ENCODE measurements at regions not wholly inside any gene's neighbourhood (a gene's known extent, or its start where the extent isn't known, plus 50 kb on each side); places are given as distances from the start of the nearest gene placed in this dataset.

DNA sequence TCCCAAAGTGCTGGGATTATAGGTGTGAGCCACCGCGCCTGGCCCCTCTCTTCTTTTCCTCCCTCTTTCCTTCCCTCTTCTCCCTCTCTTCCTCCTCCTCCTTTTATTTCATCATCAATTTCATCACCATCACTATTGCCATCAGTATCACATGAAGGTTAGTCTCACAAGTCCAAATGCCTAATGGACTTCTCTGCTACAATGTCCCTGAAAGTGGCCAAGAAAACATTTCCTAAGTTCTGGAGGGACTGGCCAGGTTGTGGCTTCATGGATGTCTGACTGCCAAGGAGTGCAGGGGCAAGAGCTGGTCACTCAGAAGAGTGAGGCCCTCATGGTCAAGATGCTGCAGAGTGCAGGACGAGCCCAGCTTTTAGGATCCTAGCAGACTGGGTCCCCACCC lies 97.6 kb downstream of the SYNE3 start:
- no peak for TF ChIP-seq ARNTL (CRISPR knock-in tag; IDR thresholded peaks at IDR 0.05; ENCODE audit: borderline replicate concordance, low read depth)
- TF ChIP-seq ZNF70 (CRISPR knock-in tag; IDR thresholded peaks at IDR 0.05), result no peak
- TF ChIP-seq ZFP3 (CRISPR knock-in tag; IDR thresholded peaks at IDR 0.05), result no peak
- no peak for TF ChIP-seq RARB (CRISPR knock-in tag; IDR thresholded peaks at IDR 0.05)
